Heart right ventricle (tissue), 16 donors: ENCODE measurements at regions not wholly inside any gene's neighbourhood (a gene's known extent, or its start where the extent isn't known, plus 50 kb on each side); places are given as distances from the start of the nearest gene placed in this dataset.
"Not testable (repeated sequence)": the region's sequence is repeated elsewhere in the genome, so short reads cannot be mapped to it uniquely, and the experiment has no call there.

ENCODE experiments used
- ATAC-seq, 8 donors: fragments of 200-7000 bp; cut with Tn5 transposase; one replicate each; pipeline ENCODE4 v1.9.1; 2020; ENCODE audit warnings: mild to moderate bottlenecking in 8 of 8, moderate library complexity in 8 of 8, moderate number of reproducible peaks in 1 of 8
- DNase-seq, 2 donors: peaks; one replicate each; pipeline ENCODE4 v3.0.0-alpha.2; 2020
- H3K27ac ChIP-seq, 10 donors: fragments of 200-600 bp; sonication (generic) in 2 of 10; one replicate each; pipeline versions ENCODE4 v1.5.0 to v1.8.0; 2020 to 2022; ENCODE audit warnings: mild to moderate bottlenecking in 3 of 10
- H3K27me3 ChIP-seq, 7 donors: fragments of 200-600 bp; one replicate each; pipeline ENCODE4 v1.8.0; 2021 to 2022; ENCODE audit warnings: mild to moderate bottlenecking in 2 of 7
- H3K36me3 ChIP-seq, 9 donors: fragments of 200-600 bp; sonication (generic) in 1 of 9; one replicate each; pipeline versions ENCODE4 v1.5.0 to v1.8.0; 2020 to 2022; ENCODE audit warnings: mild to moderate bottlenecking in 2 of 9
- H3K4me1 ChIP-seq, 9 donors: fragments of 200-600 bp; sonication (generic) in 1 of 9; one replicate each; pipeline versions ENCODE4 v1.5.0 to v1.8.0; 2020 to 2022; ENCODE audit warnings: mild to moderate bottlenecking in 4 of 9
- H3K4me3 ChIP-seq, 10 donors: fragments of 200-600 bp; sonication (generic) in 2 of 10; one replicate each; pipeline versions ENCODE4 v1.5.0 to v1.8.0; 2020 to 2022; ENCODE audit warnings: mild to moderate bottlenecking in 7 of 10, moderate library complexity in 2 of 10
- H3K9me3 ChIP-seq, 11 donors: fragments of 200-600 bp in 10 of 11; sonication (generic) in 2 of 11; one replicate each; pipeline versions ENCODE4 v1.5.0 to v1.8.0; 2013 to 2022; ENCODE audit warnings: mild to moderate bottlenecking in 2 of 11, control low read depth in 1 of 11, moderate library complexity in 1 of 11
- WGBS, 2 donors: extraction: QIAGEN DNeasy Blood & Tissue Kit; methylation state at CpG; one replicate each; pipeline ENCODE4 v1.1.7; 2013; ENCODE audit warnings: inconsistent platforms in 1 of 2; 5-methylcytosine and 5-hydroxymethylcytosine counted together
- intact Hi-C, 10 donors: fragments of 100-400 bp; cut with DNase I; formaldehyde crosslinking; loops; one replicate each; pipeline versions ENCODE4 v1.11.1 to v1.14.2; 2022
- donor health status: Arrhythmogenic right ventricular cardiomyopathy.
- donor health status: ischemic (EF 13 %, LVEDD 7.1; RV severe dilation, severe dysfunction).
- donor health status: healthy with polysubstance abuse.
- donor health status: DM: no; HTN: yes; CAD: no.
- donor health status: DM: no; HTN: no; CAD: no.
- donor health status: ischemic (EF 25% LVEDD 6.9; RV normal size, moderate dysfunction).
- donor health status: ischemic (EF 25% LVEDD 5.7; RV mildly dilated, moderate dysfunction).
- donor health status: healthy.
- donor health status: DM: yes; HTN: yes; CAD: no.
- donor health status: Ischemic cardiomyopathy.
- donor health status: ischemic (EF 35%, LVEDD 5.7; RV mildly dilated, moderate dysfunction).
- donor health status: nonischemic (EF 11% LVEDD 7.7; RV severe dilation, severe dysfunction).
- donor health status: DM: yes; HTN: yes; CAD: no.
- donor health status: PGD.
- donor health status: ischemic (EF 29% LVEDD 5.4; RV normal size, mild dysfunction).
- donor health status: nonischemic (EF 23%, LVEDD 6.1; RV moderate dilation, normal function).

DNA sequence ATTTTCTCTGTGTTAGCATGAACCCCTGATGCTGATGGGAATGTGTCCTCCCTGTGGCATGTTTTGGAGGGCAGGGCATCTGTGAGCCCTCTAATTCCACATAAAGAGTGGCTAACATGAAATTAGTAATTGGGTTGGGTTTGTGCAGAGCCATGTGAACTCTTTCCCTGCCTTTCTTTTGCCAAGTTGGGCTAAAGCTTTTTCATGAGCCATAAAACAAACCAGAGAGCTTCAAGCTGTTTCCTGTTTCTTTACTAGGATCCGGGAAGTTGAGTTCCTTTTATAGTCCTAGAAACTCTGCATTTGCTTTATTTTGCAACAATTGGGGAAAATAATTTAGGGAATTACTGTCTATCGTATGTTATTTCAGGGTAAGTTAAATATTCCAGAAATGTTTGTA is 247.1 kb downstream of the RTP5 start:
- WGBS, 2 donors: 36 to 67% methylated on average over 1 of the region's 2 CpGs
- H3K27ac ChIP-seq, intact Hi-C loops, DNase-seq, H3K4me3 ChIP-seq, H3K36me3 ChIP-seq, H3K4me1 ChIP-seq, H3K9me3 ChIP-seq, H3K27me3 ChIP-seq: not testable (repeated sequence)
- ATAC-seq: peak in 1 of 8 donors; percentile 59

DNA sequence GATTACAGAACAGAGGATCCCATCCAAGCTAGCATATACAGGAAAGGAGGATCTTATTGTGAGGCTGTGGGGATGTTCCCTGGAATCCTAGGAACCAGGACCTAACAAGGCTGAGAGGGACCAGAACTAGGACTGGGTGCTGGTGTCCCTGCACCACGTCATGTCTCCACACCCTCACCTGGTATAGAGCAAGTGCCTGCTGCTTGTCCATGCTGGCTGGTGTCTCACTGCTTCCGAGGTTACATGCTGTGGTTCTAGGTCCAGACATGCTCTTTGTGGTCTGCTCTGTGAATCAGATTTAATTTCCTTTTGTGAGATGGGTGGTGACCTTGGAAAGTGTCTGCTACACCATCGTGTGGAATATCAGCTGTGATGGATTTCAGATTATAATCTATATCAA is 247.8 kb downstream of the RTP5 start:
- H3K27me3 ChIP-seq, H3K9me3 ChIP-seq, DNase-seq, H3K4me3 ChIP-seq, H3K27ac ChIP-seq, H3K4me1 ChIP-seq, intact Hi-C loops, H3K36me3 ChIP-seq: not testable (repeated sequence)
- ATAC-seq: peak in 1 of 8 donors; percentile 54
- WGBS, 2 donors: no CpG with 5 or more reads among the region's 3 CpGs

DNA sequence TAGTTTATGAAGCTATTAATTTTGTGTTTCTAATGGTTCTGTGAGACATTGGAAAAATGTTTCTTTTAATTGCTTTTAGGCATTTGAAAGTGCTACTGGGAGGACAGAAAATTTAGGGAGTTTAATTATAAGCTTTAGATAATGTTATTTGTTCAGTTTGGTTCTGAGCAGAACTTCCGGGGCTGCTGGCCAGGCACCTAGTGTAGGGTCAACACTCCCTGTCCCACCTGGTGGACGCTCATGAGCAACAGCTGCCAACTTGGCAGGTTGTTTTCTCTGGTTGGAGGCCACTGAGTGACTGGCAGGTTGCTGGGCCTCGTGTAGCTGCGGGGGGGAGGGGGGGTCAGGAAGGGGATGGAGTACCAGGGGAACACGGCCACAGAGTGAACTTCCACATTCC is 250.2 kb downstream of the RTP5 start:
- H3K27ac ChIP-seq, H3K4me1 ChIP-seq, H3K4me3 ChIP-seq, H3K36me3 ChIP-seq, DNase-seq, H3K9me3 ChIP-seq, intact Hi-C loops, ATAC-seq, H3K27me3 ChIP-seq: not testable (repeated sequence)
- 74 to 80% methylated on average over 5 of the region's 5 CpGs for WGBS, 2 donors

DNA sequence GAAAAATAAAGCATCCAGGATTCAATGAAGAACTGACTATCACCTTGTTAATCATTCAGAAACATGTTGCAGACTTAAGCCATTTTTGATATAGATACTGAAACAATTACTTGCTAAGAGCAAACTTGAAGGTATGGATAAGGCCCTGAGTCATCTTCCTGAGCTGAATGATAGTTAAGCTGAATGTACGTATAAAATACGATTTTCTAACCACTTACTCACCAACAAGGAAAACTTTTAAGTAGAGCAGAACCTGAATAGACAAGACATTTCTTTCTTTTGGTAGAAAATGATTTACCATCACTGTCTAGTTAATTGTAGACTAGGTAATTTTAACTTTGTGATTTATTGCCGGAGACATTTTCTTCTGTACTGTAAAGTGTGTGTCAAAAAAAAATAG is 261.2 kb downstream of the RTP5 start:
- H3K4me1 ChIP-seq, ATAC-seq, H3K4me3 ChIP-seq, H3K27ac ChIP-seq, H3K36me3 ChIP-seq, intact Hi-C loops, H3K9me3 ChIP-seq, H3K27me3 ChIP-seq, DNase-seq: not testable (repeated sequence)
- 92 to 95% methylated on average over 3 of the region's 3 CpGs for WGBS, 2 donors

DNA sequence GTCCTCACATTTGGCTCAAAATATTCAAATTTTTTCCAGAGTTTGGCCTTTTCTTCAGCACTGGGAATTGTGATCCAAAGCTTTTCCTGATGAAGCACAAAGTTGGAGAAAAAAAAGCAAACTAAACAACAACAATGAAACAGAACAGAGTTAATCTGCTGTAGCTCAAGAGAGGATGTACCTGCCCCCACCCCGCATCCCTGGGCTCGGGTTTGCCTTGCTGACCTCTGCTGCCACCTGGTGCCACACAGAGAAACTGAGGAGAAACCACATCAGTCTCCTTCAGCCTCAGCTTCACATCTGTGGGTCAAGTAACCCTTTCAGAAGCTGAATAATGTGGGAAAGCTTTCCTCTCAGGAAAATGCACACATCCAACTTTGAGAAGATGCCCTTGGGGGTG is 290.4 kb downstream of the RTP5 start:
- H3K4me1 ChIP-seq, H3K4me3 ChIP-seq, H3K9me3 ChIP-seq, DNase-seq, H3K36me3 ChIP-seq, intact Hi-C loops, H3K27ac ChIP-seq, H3K27me3 ChIP-seq, ATAC-seq: not testable (repeated sequence)
- 8 to 12% methylated on average over 2 of the region's 2 CpGs for WGBS, 2 donors

DNA sequence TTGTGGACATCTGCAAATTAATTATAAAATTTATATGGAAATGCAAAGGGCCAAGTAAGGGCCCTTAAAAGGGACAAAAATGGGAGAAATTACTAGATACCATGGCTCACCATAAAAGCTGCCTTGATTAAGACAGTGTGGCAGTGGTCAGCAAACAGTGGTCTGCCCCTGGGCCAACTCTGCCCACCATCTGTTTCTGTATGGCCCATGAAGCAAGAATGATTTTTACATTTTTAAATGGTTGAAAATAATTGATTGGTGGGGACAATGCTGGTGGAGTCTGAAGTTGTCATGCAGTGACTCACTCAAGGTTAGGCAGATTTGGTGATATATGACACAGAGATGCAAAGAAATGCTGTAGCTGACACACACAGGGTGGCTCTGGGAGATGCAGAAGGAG is 295.6 kb downstream of the RTP5 start:
- H3K4me1 ChIP-seq, intact Hi-C loops, H3K9me3 ChIP-seq, ATAC-seq, H3K27me3 ChIP-seq, H3K36me3 ChIP-seq, H3K4me3 ChIP-seq, DNase-seq, H3K27ac ChIP-seq: not testable (repeated sequence)

DNA sequence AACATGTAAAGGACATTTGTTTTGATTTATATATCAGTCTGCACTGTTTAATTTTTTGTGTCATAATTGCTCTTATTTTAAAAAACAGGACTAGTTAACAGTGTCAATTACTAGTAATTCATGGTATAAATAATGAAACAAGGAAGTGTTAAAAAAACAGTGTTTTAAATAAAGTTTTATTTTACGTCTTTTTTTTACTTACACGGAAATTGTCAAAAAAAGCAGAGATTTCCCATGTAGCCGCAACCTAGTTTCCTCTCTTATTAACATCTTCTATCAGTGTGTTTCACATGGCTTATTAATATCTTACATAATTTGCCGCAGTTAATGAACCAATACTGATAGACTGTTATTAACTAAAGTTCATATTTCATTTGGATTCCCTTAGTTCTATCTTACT is 301.8 kb downstream of the RTP5 start:
- WGBS, 2 donors: 89 to 92% methylated on average over 4 of the region's 4 CpGs
- H3K4me1 ChIP-seq, H3K4me3 ChIP-seq, H3K27ac ChIP-seq, ATAC-seq, H3K9me3 ChIP-seq, intact Hi-C loops, H3K36me3 ChIP-seq, H3K27me3 ChIP-seq, DNase-seq: not testable (repeated sequence)
